ENCODE measurements at regions not wholly inside any gene's neighbourhood (a gene's known extent, or its start where the extent isn't known, plus 50 kb on each side); places are given as distances from the start of the nearest gene placed in this dataset.

- TF ChIP-seq POLR2AphosphoS5 (IDR thresholded peaks at IDR 0.05) (no peak), EP300 (IDR thresholded peaks at IDR 0.05) (no peak), CTCF (IDR thresholded peaks at IDR 0.05) (no peak), POLR2A (IDR thresholded peaks at IDR 0.05) (no peak)
These were observed 226.8 kb downstream of the CHD9NB start for GRCh38 chr16:52825892-52826291.
